ENCODE measurements at regions not wholly inside any gene's neighbourhood (a gene's known extent, or its start where the extent isn't known, plus 50 kb on each side); places are given as distances from the start of the nearest gene placed in this dataset.

- Histone ChIP-seq H4K20me1 (ENCODE audit: control insufficient read depth, insufficient read depth, low read depth, low read length) (no peaks in the 10 kb centered on the region), H3K4me1 (ENCODE audit: control insufficient read depth, low read length) (no peaks in the 10 kb centered on the region), H3K79me2 (ENCODE audit: control insufficient read depth, low read length) (no peaks in the 10 kb centered on the region), H3K4me3 (ENCODE audit: low read length) (no peak overlapping the region), H3K9me3 (ENCODE audit: control insufficient read depth, insufficient read depth, low read length) (peaks cover 3% of the 10 kb centered on the region; the same call in 1 of the 2 replicates), H3K9me2 (replicated peaks; ENCODE audit: control insufficient read depth, low read length) (no peaks in the 10 kb centered on the region), H3K27ac (ENCODE audit: low read depth, low read length) (no peak overlapping the region), H3K36me3 (ENCODE audit: control insufficient read depth, low read length) (no peaks in the 10 kb centered on the region), H3K4me2 (ENCODE audit: low read length) (no peak overlapping the region), H3F3A (ENCODE audit: control insufficient read depth, insufficient read depth) (no peaks in the 10 kb centered on the region), H3K27me3 (ENCODE audit: control insufficient read depth, low read length) (no peaks in the 10 kb centered on the region)
- no peak for TF ChIP-seq EZH2phosphoT487 (IDR thresholded peaks at IDR 0.05; ENCODE audit: borderline replicate concordance, low read length)
- no peak for TF ChIP-seq CTCF (IDR thresholded peaks at IDR 0.05; ENCODE audit: low read depth, low read length, poor library complexity, severe bottlenecking)
Measured at GRCh38 chr2:83376731-83377130, 1082.3 kb downstream of the SUCLG1 start.

- H3K79me2 ChIP-seq (ENCODE audit: control insufficient read depth, low read length) = no peaks in the 10 kb centered on the region
- no peak overlapping the region for H3K27ac ChIP-seq (ENCODE audit: low read depth, low read length)
- H3K4me1 ChIP-seq (ENCODE audit: control insufficient read depth, low read length) = no peaks in the 10 kb centered on the region
- no peaks in the 10 kb centered on the region for H3K36me3 ChIP-seq (ENCODE audit: control insufficient read depth, low read length)
- no peak overlapping the region for H3K4me3 ChIP-seq (ENCODE audit: low read length)
- no peaks in the 10 kb centered on the region for H3K27me3 ChIP-seq (ENCODE audit: control insufficient read depth, low read length)
- no peak overlapping the region for H3K4me2 ChIP-seq (ENCODE audit: low read length)
- TF ChIP-seq EZH2phosphoT487 (IDR thresholded peaks at IDR 0.05; ENCODE audit: borderline replicate concordance, low read length) (no peak), CTCF (IDR thresholded peaks at IDR 0.05; ENCODE audit: low read depth, low read length, poor library complexity, severe bottlenecking) (no peak)
- H4K20me1 ChIP-seq (ENCODE audit: control insufficient read depth, insufficient read depth, low read depth, low read length) = no peaks in the 10 kb centered on the region
- no peaks in the 10 kb centered on the region for H3K9me2 ChIP-seq (replicated peaks; ENCODE audit: control insufficient read depth, low read length)
- H3K9me3 ChIP-seq (ENCODE audit: control insufficient read depth, insufficient read depth, low read length) = no peaks in the 10 kb centered on the region
- H3F3A ChIP-seq (ENCODE audit: control insufficient read depth, insufficient read depth) = no peaks in the 10 kb centered on the region
Measured at GRCh38 chr2:83370419-83370762, 1088.7 kb downstream of the SUCLG1 start.

DNA sequence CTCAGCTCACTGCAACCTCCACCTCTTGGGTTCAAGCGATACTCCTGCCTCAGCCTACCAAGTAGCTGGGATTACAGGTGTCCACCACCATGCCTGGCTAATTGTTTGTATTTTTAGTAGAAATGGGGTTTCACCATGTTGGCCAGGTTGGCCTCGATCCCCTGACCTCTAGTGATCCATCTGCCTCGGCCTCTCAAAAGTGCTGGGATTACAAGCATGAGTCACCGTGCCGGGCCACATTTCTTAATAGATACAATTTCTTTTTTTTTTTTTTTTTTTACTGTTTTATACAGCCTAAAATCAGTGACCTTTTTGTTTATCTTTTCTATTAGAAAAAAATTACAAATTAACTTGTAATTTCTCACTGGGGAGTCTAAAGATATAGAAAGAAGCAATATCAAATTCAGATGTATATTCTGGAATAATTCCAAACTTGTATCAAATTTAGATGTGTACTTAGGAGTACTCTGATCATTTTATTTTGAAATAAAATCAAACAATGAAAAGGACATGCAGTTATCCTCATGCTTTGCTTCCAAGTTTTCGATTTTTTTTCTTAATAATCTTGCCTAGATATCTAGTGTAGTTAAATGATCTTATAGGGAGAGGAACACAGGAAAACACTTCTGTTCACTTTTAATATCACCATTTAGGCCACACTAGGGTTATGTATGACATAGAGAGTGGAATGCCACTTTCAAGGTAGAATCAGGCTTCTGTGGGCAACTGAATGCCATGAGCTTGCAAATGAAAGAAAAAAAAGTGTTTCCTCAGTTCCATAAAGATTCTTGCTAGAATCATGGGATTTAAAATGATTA, 1089.3 kb downstream of the SUCLG1 start:
- H3K79me2 ChIP-seq (ENCODE audit: control insufficient read depth, low read length) = no peaks in the 10 kb centered on the region
- H3K4me3 ChIP-seq (ENCODE audit: low read length) = no peak overlapping the region
- H3K36me3 ChIP-seq (ENCODE audit: control insufficient read depth, low read length) = no peaks in the 10 kb centered on the region
- H3K9me2 ChIP-seq (replicated peaks; ENCODE audit: control insufficient read depth, low read length) = no peaks in the 10 kb centered on the region
- H3F3A ChIP-seq (ENCODE audit: control insufficient read depth, insufficient read depth) = no peaks in the 10 kb centered on the region
- no peaks in the 10 kb centered on the region for H3K9me3 ChIP-seq (ENCODE audit: control insufficient read depth, insufficient read depth, low read length)
- no peak for TF ChIP-seq CTCF (IDR thresholded peaks at IDR 0.05; ENCODE audit: low read depth, low read length, poor library complexity, severe bottlenecking)
- TF ChIP-seq EZH2phosphoT487 (IDR thresholded peaks at IDR 0.05; ENCODE audit: borderline replicate concordance, low read length) = no peak
- no peaks in the 10 kb centered on the region for H3K4me1 ChIP-seq (ENCODE audit: control insufficient read depth, low read length)
- no peaks in the 10 kb centered on the region for H3K27me3 ChIP-seq (ENCODE audit: control insufficient read depth, low read length)
- H4K20me1 ChIP-seq (ENCODE audit: control insufficient read depth, insufficient read depth, low read depth, low read length) = no peaks in the 10 kb centered on the region
- no peak overlapping the region for H3K27ac ChIP-seq (ENCODE audit: low read depth, low read length)
- no peak overlapping the region for H3K4me2 ChIP-seq (ENCODE audit: low read length)

Measured in DOHH2 (cell line).